DMS53 (cell line): ENCODE measurements at regions not wholly inside any gene's neighbourhood (a gene's known extent, or its start where the extent isn't known, plus 50 kb on each side); places are given as distances from the start of the nearest gene placed in this dataset.
"Not testable (repeated sequence)": the region's sequence is repeated elsewhere in the genome, so short reads cannot be mapped to it uniquely, and the experiment has no call there.

Experiments
- DNase-seq: peaks from one replicate; lab custom pipeline; 2025; lab: John Stamatoyannopoulos, UW

GRCh38 chr4:64727960-64728359 lies 318.7 kb upstream of the TECRL start:
- no peak for DNase-seq

GRCh38 chr4:64727391-64727790 lies 318.1 kb upstream of the TECRL start:
- DNase-seq: not testable (repeated sequence)

- DNase-seq: no peak
These were observed 315.4 kb upstream of the TECRL start for GRCh38 chr4:64724689-64725088.

GRCh38 chr4:64721106-64721505 lies 311.9 kb upstream of the TECRL start:
- no peak for DNase-seq

GRCh38 chr4:64718091-64718490 lies 308.8 kb upstream of the TECRL start:
- DNase-seq: peak; percentile 7

- no peak for DNase-seq
These were observed 306.5 kb upstream of the TECRL start for GRCh38 chr4:64715741-64716140.

- DNase-seq: peak; percentile 67
These were observed 304.1 kb upstream of the TECRL start for GRCh38 chr4:64713256-64713840.

GRCh38 chr4:64712590-64712989 lies 303.3 kb upstream of the TECRL start:
- no peak for DNase-seq

- no peak for DNase-seq
These were observed 296.7 kb upstream of the TECRL start for GRCh38 chr4:64705989-64706388.

GRCh38 chr4:64698171-64698570 lies 288.9 kb upstream of the TECRL start:
- no peak for DNase-seq

- no peak for DNase-seq
These were observed 273.7 kb upstream of the TECRL start for GRCh38 chr4:64682946-64683345.

- DNase-seq: no peak
These were observed 273.2 kb upstream of the TECRL start for GRCh38 chr4:64682481-64682880.

- DNase-seq: peak; percentile 11
These were observed 263.9 kb upstream of the TECRL start for GRCh38 chr4:64673121-64673520.

- DNase-seq: no peak
These were observed 261.4 kb upstream of the TECRL start for GRCh38 chr4:64670647-64671046.

GRCh38 chr4:64643841-64644240 lies 234.6 kb upstream of the TECRL start:
- DNase-seq: no peak

GRCh38 chr4:64642936-64643335 lies 233.7 kb upstream of the TECRL start:
- DNase-seq: no peak

GRCh38 chr4:64640402-64640801 lies 231.2 kb upstream of the TECRL start:
- not testable (repeated sequence) for DNase-seq

GRCh38 chr4:64625438-64625837 lies 216.2 kb upstream of the TECRL start:
- peak; percentile 25 for DNase-seq

GRCh38 chr4:64617800-64618199 lies 208.6 kb upstream of the TECRL start:
- peak; percentile 55 for DNase-seq

GRCh38 chr4:64614276-64614675 lies 205.0 kb upstream of the TECRL start:
- DNase-seq: no peak

- DNase-seq: no peak
These were observed 203.8 kb upstream of the TECRL start for GRCh38 chr4:64613046-64613445.

GRCh38 chr4:64598066-64598465 lies 188.8 kb upstream of the TECRL start:
- DNase-seq: no peak

- DNase-seq: no peak
These were observed 185.5 kb upstream of the TECRL start for GRCh38 chr4:64594723-64595122.

- DNase-seq: no peak
These were observed 179.3 kb upstream of the TECRL start for GRCh38 chr4:64588507-64588906.
